K562 (cell line): ENCODE measurements at regions not wholly inside any gene's neighbourhood (a gene's known extent, or its start where the extent isn't known, plus 50 kb on each side); places are given as distances from the start of the nearest gene placed in this dataset.

ENCODE experiments used
- KAT2B ChIP-seq: IDR thresholded peaks from one replicate; pipeline ENCODE4 v1.6.1; 2012; ENCODE audit warnings: low read depth, mild to moderate bottlenecking, control low read depth, inconsistent platforms, low read length, moderate library complexity
- TF ChIP-seq, protein P1 (sequence below), 3 experiments: IDR thresholded peaks in 2 of 3; conservative IDR thresholded peaks in 1 of 3; 2 replicates each; pipeline ENCODE4 v1.5.1; 2011 to 2012; ENCODE audit warnings: low read length in 3 of 3, mild to moderate bottlenecking in 3 of 3, control low read depth in 2 of 3, improper control_type of control experiment in 1 of 3, inconsistent platforms in 1 of 3, low read depth in 1 of 3, mixed read lengths in 1 of 3, moderate library complexity in 1 of 3; ENCODE audit not compliant: insufficient read depth in 2 of 3

DNA sequence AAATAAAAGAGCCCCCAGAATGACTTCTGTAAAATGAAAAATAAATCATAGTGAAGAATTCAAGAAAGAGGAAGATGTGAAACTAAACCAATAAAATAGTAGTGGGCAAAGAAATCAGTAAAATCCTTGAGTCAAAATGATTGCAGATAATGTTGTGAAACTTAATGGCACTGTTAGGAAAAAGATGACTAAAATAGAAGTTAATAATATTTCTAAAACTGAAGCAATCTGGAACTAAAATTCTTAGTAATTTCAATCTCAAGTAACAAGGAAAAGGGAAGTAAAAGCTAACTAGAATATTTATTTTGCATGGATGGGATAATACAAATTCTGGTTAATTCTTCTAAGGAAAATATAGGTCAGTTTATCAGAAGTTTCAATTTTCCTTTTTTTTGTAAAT, 84.6 kb downstream of the TMCO5A start:
- TF ChIP-seq KAT2B: no peak
- TF ChIP-seq, protein P1, sequence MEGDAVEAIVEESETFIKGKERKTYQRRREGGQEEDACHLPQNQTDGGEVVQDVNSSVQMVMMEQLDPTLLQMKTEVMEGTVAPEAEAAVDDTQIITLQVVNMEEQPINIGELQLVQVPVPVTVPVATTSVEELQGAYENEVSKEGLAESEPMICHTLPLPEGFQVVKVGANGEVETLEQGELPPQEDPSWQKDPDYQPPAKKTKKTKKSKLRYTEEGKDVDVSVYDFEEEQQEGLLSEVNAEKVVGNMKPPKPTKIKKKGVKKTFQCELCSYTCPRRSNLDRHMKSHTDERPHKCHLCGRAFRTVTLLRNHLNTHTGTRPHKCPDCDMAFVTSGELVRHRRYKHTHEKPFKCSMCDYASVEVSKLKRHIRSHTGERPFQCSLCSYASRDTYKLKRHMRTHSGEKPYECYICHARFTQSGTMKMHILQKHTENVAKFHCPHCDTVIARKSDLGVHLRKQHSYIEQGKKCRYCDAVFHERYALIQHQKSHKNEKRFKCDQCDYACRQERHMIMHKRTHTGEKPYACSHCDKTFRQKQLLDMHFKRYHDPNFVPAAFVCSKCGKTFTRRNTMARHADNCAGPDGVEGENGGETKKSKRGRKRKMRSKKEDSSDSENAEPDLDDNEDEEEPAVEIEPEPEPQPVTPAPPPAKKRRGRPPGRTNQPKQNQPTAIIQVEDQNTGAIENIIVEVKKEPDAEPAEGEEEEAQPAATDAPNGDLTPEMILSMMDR (IDR thresholded peaks at IDR 0.05 in 2 of 3, conservative IDR thresholded peaks at IDR 0.05 in 1 of 3; ENCODE audit: insufficient read depth in 2 of 3, low read depth in 1 of 3, low read length in 3 of 3): no peak
